Hypothalamus (tissue), 51 donors: ENCODE measurements at regions not wholly inside any gene's neighbourhood (a gene's known extent, or its start where the extent isn't known, plus 50 kb on each side); places are given as distances from the start of the nearest gene placed in this dataset.
"Not testable (repeated sequence)": the region's sequence is repeated elsewhere in the genome, so short reads cannot be mapped to it uniquely, and the experiment has no call there.

Source experiments
- DNase-seq, 51 donors: peaks; one replicate each; lab custom pipeline; 2025; lab: John Stamatoyannopoulos, UW

GRCh38 chr5:163934990-163935389 lies 429.6 kb downstream of the MAT2B start:
- not testable (repeated sequence) for DNase-seq

- no peak for DNase-seq
These were observed 433.2 kb downstream of the MAT2B start for GRCh38 chr5:163938595-163938994.

- no peak for DNase-seq
These were observed 435.7 kb downstream of the MAT2B start for GRCh38 chr5:163941079-163941478.

- DNase-seq: no peak
These were observed 438.1 kb downstream of the MAT2B start for GRCh38 chr5:163943546-163943945.

GRCh38 chr5:163944738-163945137 lies 439.3 kb downstream of the MAT2B start:
- DNase-seq: no peak

- DNase-seq: no peak
These were observed 442.6 kb downstream of the MAT2B start for GRCh38 chr5:163947848-163948666.

- no peak for DNase-seq
These were observed 444.8 kb downstream of the MAT2B start for GRCh38 chr5:163950248-163950647.

- no peak for DNase-seq
These were observed 445.6 kb downstream of the MAT2B start for GRCh38 chr5:163951069-163951468.

GRCh38 chr5:163953901-163954300 lies 448.5 kb downstream of the MAT2B start:
- no peak for DNase-seq

GRCh38 chr5:163961230-163961629 lies 455.8 kb downstream of the MAT2B start:
- not testable (repeated sequence) for DNase-seq

- no peak for DNase-seq
These were observed 458.5 kb downstream of the MAT2B start for GRCh38 chr5:163963881-163964280.

GRCh38 chr5:163964671-163965070 lies 459.3 kb downstream of the MAT2B start:
- no peak for DNase-seq

GRCh38 chr5:163967268-163967667 lies 461.8 kb downstream of the MAT2B start:
- no peak for DNase-seq

GRCh38 chr5:163968651-163969050 lies 463.2 kb downstream of the MAT2B start:
- no peak for DNase-seq

GRCh38 chr5:163976696-163977095 lies 471.3 kb downstream of the MAT2B start:
- no peak for DNase-seq

- DNase-seq: no peak
These were observed 473.5 kb downstream of the MAT2B start for GRCh38 chr5:163978897-163979296.

GRCh38 chr5:163988566-163988965 lies 483.1 kb downstream of the MAT2B start:
- DNase-seq: no peak

GRCh38 chr5:163993126-163993525 lies 487.7 kb downstream of the MAT2B start:
- DNase-seq: no peak

- no peak for DNase-seq
These were observed 489.8 kb downstream of the MAT2B start for GRCh38 chr5:163995206-163995605.

GRCh38 chr5:163997965-163998364 lies 492.5 kb downstream of the MAT2B start:
- DNase-seq: no peak

- DNase-seq: no peak
These were observed 494.8 kb downstream of the MAT2B start for GRCh38 chr5:164000241-164000640.

GRCh38 chr5:164000819-164001218 lies 495.4 kb downstream of the MAT2B start:
- DNase-seq: no peak

GRCh38 chr5:164002214-164002613 lies 496.8 kb downstream of the MAT2B start:
- DNase-seq: no peak
